OCI-LY1 (cell line): ENCODE measurements at regions not wholly inside any gene's neighbourhood (a gene's known extent, or its start where the extent isn't known, plus 50 kb on each side); places are given as distances from the start of the nearest gene placed in this dataset.

Source experiments
- H2AFZ ChIP-seq: fragments of 200-600 bp; sonication (generic), shearing (Covaris generic); 2 replicates; pipeline ENCODE4 v1.6.0; 2014; ENCODE audit warnings: antibody characterized with exemption, mild to moderate bottlenecking, low read length
- H3F3A ChIP-seq: fragments of 200-600 bp; sonication (generic), shearing (Covaris generic); 2 replicates; pipeline ENCODE4 v1.6.0; 2014; ENCODE audit warnings: mild to moderate bottlenecking, antibody characterized with exemption, low read length, moderate library complexity; ENCODE audit not compliant: insufficient read depth
- H3K27ac ChIP-seq: fragments of 200-600 bp; sonication (generic); 2 replicates; pipeline ENCODE4 v1.5.1; 2014; ENCODE audit warnings: low read length, mixed run types, mild to moderate bottlenecking, low read depth; ENCODE audit not compliant: poor library complexity, severe bottlenecking
- H3K27me3 ChIP-seq: fragments of 200-600 bp; sonication (generic); 2 replicates; pipeline ENCODE4 v1.6.0; 2014; ENCODE audit warnings: antibody characterized with exemption, mild to moderate bottlenecking, low read length, moderate library complexity; ENCODE audit not compliant: insufficient read depth
- H3K36me3 ChIP-seq: fragments of 200-600 bp; sonication (generic); 2 replicates; pipeline ENCODE4 v1.6.1; 2014; ENCODE audit warnings: mild to moderate bottlenecking, antibody characterized with exemption, low read length, moderate library complexity, mixed read lengths; ENCODE audit not compliant: insufficient read depth
- H3K4me1 ChIP-seq: fragments of 200-600 bp; sonication (generic); 2 replicates; pipeline ENCODE4 v1.5.1; 2014; ENCODE audit warnings: mild to moderate bottlenecking, low read length, moderate library complexity; ENCODE audit not compliant: insufficient read depth, severe bottlenecking
- H3K4me2 ChIP-seq: fragments of 200-600 bp; sonication (generic), shearing (Covaris generic); 2 replicates; pipeline ENCODE4 v1.6.1; 2014; ENCODE audit warnings: low read length
- H3K4me3 ChIP-seq: fragments of 200-600 bp; sonication (generic); 2 replicates; pipeline ENCODE4 v1.5.1; 2014; ENCODE audit warnings: low read length, low read depth, mild to moderate bottlenecking, mixed read lengths; ENCODE audit not compliant: poor library complexity, severe bottlenecking
- H3K79me2 ChIP-seq: fragments of 200-600 bp; shearing (Covaris generic); 2 replicates; pipeline ENCODE4 v1.6.1; 2016; ENCODE audit warnings: mixed run types, low read length, mixed read lengths; ENCODE audit not compliant: insufficient read depth
- H3K9ac ChIP-seq: fragments of 200-600 bp; sonication (generic), shearing (Covaris generic); 2 replicates; pipeline ENCODE4 v1.6.1; 2014; ENCODE audit warnings: mild to moderate bottlenecking, low read length, mixed read lengths
- H3K9me2 ChIP-seq: fragments of 200-600 bp; sonication (generic), shearing (Covaris generic); 2 replicates; pipeline ENCODE4 v1.6.1; 2014; ENCODE audit warnings: low read depth, mild to moderate bottlenecking, low read length, mixed read lengths
- H3K9me3 ChIP-seq: fragments of 200-600 bp; shearing (Covaris generic); 2 replicates; pipeline ENCODE4 v1.6.1; 2014; ENCODE audit warnings: low read length, mixed read lengths
- H4K20me1 ChIP-seq: fragments of 200-600 bp; sonication (generic), shearing (Covaris generic); 2 replicates; pipeline ENCODE4 v1.6.0; 2016; ENCODE audit warnings: mild to moderate bottlenecking, low read length; ENCODE audit not compliant: insufficient read depth
- CTCF ChIP-seq: fragments of 200-600 bp; sonication (generic), shearing (Covaris generic); IDR thresholded peaks from 2 replicates; pipeline ENCODE4 v1.5.1; 2017; ENCODE audit warnings: mild to moderate bottlenecking, antibody characterized with exemption, low read length, moderate library complexity, mixed read lengths
- EZH2 ChIP-seq: fragments of 200-600 bp; sonication (generic), shearing (Covaris generic); IDR thresholded peaks from 2 replicates; pipeline ENCODE4 v1.8.0; 2017; ENCODE audit warnings: borderline replicate concordance, mixed run types, mild to moderate bottlenecking, antibody characterized with exemption, low read length, moderate library complexity, mixed read lengths

GRCh38 chr3:77720460-77720971 lies 680.6 kb downstream of the ROBO2 start:
- H3K27ac ChIP-seq: no peak overlapping the region
- H4K20me1 ChIP-seq: no peaks in the 10 kb centered on the region
- no peak overlapping the region for H3K4me2 ChIP-seq
- H3K4me3 ChIP-seq: no peak overlapping the region
- no peaks in the 10 kb centered on the region for H3K36me3 ChIP-seq
- H3K4me1 ChIP-seq: no peaks in the 10 kb centered on the region
- TF ChIP-seq EZH2 (no peak), CTCF (no peak)
- no peaks in the 10 kb centered on the region for H3F3A ChIP-seq
- no peaks in the 10 kb centered on the region for H3K79me2 ChIP-seq
- no peaks in the 10 kb centered on the region for H3K9me3 ChIP-seq
- no peak overlapping the region for H2AFZ ChIP-seq
- no peaks in the 10 kb centered on the region for H3K27me3 ChIP-seq
- no peaks in the 10 kb centered on the region for H3K9me2 ChIP-seq
- H3K9ac ChIP-seq: no peak overlapping the region

- Histone ChIP-seq H3K4me1 (no peaks in the 10 kb centered on the region), H3K4me3 (no peak overlapping the region), H3K9me3 (no peaks in the 10 kb centered on the region), H3K27ac (no peak overlapping the region), H3K9ac (no peak overlapping the region), H2AFZ (no peak overlapping the region), H3K27me3 (no peaks in the 10 kb centered on the region), H4K20me1 (no peaks in the 10 kb centered on the region), H3K36me3 (no peaks in the 10 kb centered on the region), H3F3A (no peaks in the 10 kb centered on the region), H3K79me2 (no peaks in the 10 kb centered on the region), H3K9me2 (no peaks in the 10 kb centered on the region), H3K4me2 (no peak overlapping the region)
- no peak for TF ChIP-seq EZH2
- TF ChIP-seq CTCF: no peak
Measured at GRCh38 chr3:77726517-77726916, 686.6 kb downstream of the ROBO2 start.

GRCh38 chr3:77746048-77746447 lies 706.1 kb downstream of the ROBO2 start:
- Histone ChIP-seq H3K9me3 (no peaks in the 10 kb centered on the region), H3K36me3 (no peaks in the 10 kb centered on the region), H3K27ac (no peak overlapping the region), H4K20me1 (no peaks in the 10 kb centered on the region), H3K9ac (no peak overlapping the region), H3K79me2 (no peaks in the 10 kb centered on the region), H3K4me3 (no peak overlapping the region), H3F3A (no peaks in the 10 kb centered on the region), H3K4me1 (no peaks in the 10 kb centered on the region), H3K4me2 (no peak overlapping the region), H3K9me2 (no peaks in the 10 kb centered on the region), H3K27me3 (no peaks in the 10 kb centered on the region), H2AFZ (no peak overlapping the region)
- TF ChIP-seq CTCF (no peak), EZH2 (no peak)
